ENCODE measurements at regions not wholly inside any gene's neighbourhood (a gene's known extent, or its start where the extent isn't known, plus 50 kb on each side); places are given as distances from the start of the nearest gene placed in this dataset.

- peaks cover 4% of the 10 kb centered on the region for H3K9me3 Mint-ChIP-seq
- no peaks in the 10 kb centered on the region for H3K36me3 Mint-ChIP-seq (ENCODE audit: low read depth)
- H3K4me1 Mint-ChIP-seq: peaks cover 2% of the 10 kb centered on the region
- Histone ChIP-seq H3K27me3 (ENCODE audit: control insufficient read depth, insufficient read depth, low read length, poor library complexity, severe bottlenecking) (no peaks in the 10 kb centered on the region), H3K4me3 (ENCODE audit: low read length) (no peak overlapping the region), H3K36me3 (ENCODE audit: control insufficient read depth, insufficient read depth, low read length) (no peaks in the 10 kb centered on the region), H3K9me3 (ENCODE audit: control insufficient read depth, low read length) (no peaks in the 10 kb centered on the region), H3K4me1 (ENCODE audit: control insufficient read depth, insufficient read depth, low read length) (no peaks in the 10 kb centered on the region), H3K27ac (ENCODE audit: low read depth, low read length) (no peak overlapping the region), H3K9ac (ENCODE audit: extremely low read depth, low read length, poor library complexity, severe bottlenecking) (no peak overlapping the region)
- H3K4me3 Mint-ChIP-seq: no peak overlapping the region
- no peak overlapping the region for H3K27ac Mint-ChIP-seq
- TF ChIP-seq CTCF (conservative IDR thresholded peaks at IDR 0.05): no peak
- no peak for DNase-seq
- H3K27me3 Mint-ChIP-seq (ENCODE audit: insufficient read depth): no peaks in the 10 kb centered on the region
These were observed 90.5 kb upstream of the ALKAL2 start for GRCh38 chr2:378364-378763.

- Histone ChIP-seq H3K9me3 (ENCODE audit: control insufficient read depth, low read length) (no peaks in the 10 kb centered on the region), H3K4me3 (ENCODE audit: low read length) (no peak overlapping the region), H3K4me1 (ENCODE audit: control insufficient read depth, insufficient read depth, low read length) (no peaks in the 10 kb centered on the region), H3K36me3 (ENCODE audit: control insufficient read depth, insufficient read depth, low read length) (no peaks in the 10 kb centered on the region), H3K9ac (ENCODE audit: extremely low read depth, low read length, poor library complexity, severe bottlenecking) (no peak overlapping the region), H3K27ac (ENCODE audit: low read depth, low read length) (no peak overlapping the region), H3K27me3 (ENCODE audit: control insufficient read depth, insufficient read depth, low read length, poor library complexity, severe bottlenecking) (no peaks in the 10 kb centered on the region)
- peaks cover 2% of the 10 kb centered on the region for H3K4me1 Mint-ChIP-seq
- WGBS, 2 experiments (ENCODE audit: insufficient coverage in 1 of 2, insufficient read length in 1 of 2): 73 to 85% methylated on average over 2 of the region's 2 CpGs
- no peak overlapping the region for H3K27ac Mint-ChIP-seq
- no peak for DNase-seq
- no peak overlapping the region for H3K4me3 Mint-ChIP-seq
- no peaks in the 10 kb centered on the region for H3K27me3 Mint-ChIP-seq (ENCODE audit: insufficient read depth)
- peaks cover 4% of the 10 kb centered on the region for H3K9me3 Mint-ChIP-seq
- no peaks in the 10 kb centered on the region for H3K36me3 Mint-ChIP-seq (ENCODE audit: low read depth)
- TF ChIP-seq CTCF (conservative IDR thresholded peaks at IDR 0.05): no peak
These were observed 89.5 kb upstream of the ALKAL2 start for GRCh38 chr2:377414-377813.

- peaks cover 11% of the 10 kb centered on the region for H3K9me3 Mint-ChIP-seq
- Histone ChIP-seq H3K27ac (ENCODE audit: low read depth, low read length) (no peak overlapping the region), H3K27me3 (ENCODE audit: control insufficient read depth, insufficient read depth, low read length, poor library complexity, severe bottlenecking) (no peaks in the 10 kb centered on the region), H3K36me3 (ENCODE audit: control insufficient read depth, insufficient read depth, low read length) (no peaks in the 10 kb centered on the region), H3K9ac (ENCODE audit: extremely low read depth, low read length, poor library complexity, severe bottlenecking) (no peak overlapping the region), H3K4me1 (ENCODE audit: control insufficient read depth, insufficient read depth, low read length) (no peaks in the 10 kb centered on the region), H3K9me3 (ENCODE audit: control insufficient read depth, low read length) (no peaks in the 10 kb centered on the region), H3K4me3 (ENCODE audit: low read length) (no peak overlapping the region)
- no peak for TF ChIP-seq CTCF (conservative IDR thresholded peaks at IDR 0.05)
- H3K36me3 Mint-ChIP-seq (ENCODE audit: low read depth): no peaks in the 10 kb centered on the region
- H3K27me3 Mint-ChIP-seq (ENCODE audit: insufficient read depth): peaks cover 2% of the 10 kb centered on the region
- no peak for DNase-seq
- H3K4me1 Mint-ChIP-seq: no peaks in the 10 kb centered on the region
- H3K27ac Mint-ChIP-seq: no peak overlapping the region
- H3K4me3 Mint-ChIP-seq: no peak overlapping the region
- WGBS, 2 experiments (ENCODE audit: insufficient coverage in 1 of 2, insufficient read length in 1 of 2): 93 to 97% methylated on average over 3 of the region's 3 CpGs
These were observed 88.0 kb upstream of the ALKAL2 start for GRCh38 chr2:375956-376307.
